Gastroesophageal sphincter (tissue), 4 donors: ENCODE measurements at regions not wholly inside any gene's neighbourhood (a gene's known extent, or its start where the extent isn't known, plus 50 kb on each side); places are given as distances from the start of the nearest gene placed in this dataset.
"Not testable (repeated sequence)": the region's sequence is repeated elsewhere in the genome, so short reads cannot be mapped to it uniquely, and the experiment has no call there.

Source experiments
- ATAC-seq: fragments of 150-250 bp; one replicate; pipeline ENCODE4 v1.9.1; 2016; ENCODE audit warnings: mild to moderate bottlenecking, moderate library complexity
- H3K27ac ChIP-seq, 4 donors: fragments of 200-600 bp; sonication (generic) in 3 of 4; 1 replicate in 3 of 4; 2 replicates in 1 of 4; pipeline ENCODE4 v1.5.1; 2016 to 2019
- H3K27me3 ChIP-seq: fragments of 200-600 bp; sonication (generic); one replicate; pipeline ENCODE4 v1.5.1; 2019
- H3K36me3 ChIP-seq, 2 donors: fragments of 200-600 bp; sonication (generic); one replicate each; pipeline ENCODE4 v1.5.1; 2019; ENCODE audit warnings: control low read depth in 1 of 2
- H3K4me1 ChIP-seq, 3 donors: fragments of 200-600 bp; sonication (generic); 1 replicate in 2 of 3; 2 replicates in 1 of 3; pipeline ENCODE4 v1.5.1; 2016 to 2019; ENCODE audit warnings: control low read depth in 2 of 3
- H3K4me3 ChIP-seq, 2 donors: fragments of 200-600 bp; sonication (generic); one replicate each; pipeline ENCODE4 v1.5.1; 2019; ENCODE audit warnings: mild to moderate bottlenecking in 1 of 2, moderate library complexity in 1 of 2
- H3K9me3 ChIP-seq, 3 donors: fragments of 200-600 bp; sonication (generic); one replicate each; pipeline ENCODE4 v1.5.1; 2017 to 2019; ENCODE audit warnings: control low read depth in 2 of 3
- CTCF ChIP-seq, 4 experiments: fragments of 200-600 bp in 2 of 4; fragments of 450-650 bp in 2 of 4; sonication (generic) in 1 of 4; IDR thresholded peaks; one replicate each; pipeline ENCODE4 v1.5.1; 2017 to 2019; ENCODE audit warnings: antibody characterized with exemption in 4 of 4, mild to moderate bottlenecking in 2 of 4, moderate library complexity in 2 of 4
- EP300 ChIP-seq: sonication (generic); formaldehyde crosslinking; IDR thresholded peaks from one replicate; pipeline ENCODE4 v1.6.1; 2017; ENCODE audit warnings: antibody characterized with exemption, mild to moderate bottlenecking
- POLR2A ChIP-seq, 2 donors: fragments of 450-650 bp; IDR thresholded peaks; one replicate each; pipeline ENCODE4 v1.6.1; 2017; ENCODE audit warnings: antibody characterized with exemption in 2 of 2, mild to moderate bottlenecking in 2 of 2, moderate library complexity in 1 of 2
- POLR2AphosphoS5 ChIP-seq: sonication (generic); formaldehyde crosslinking; IDR thresholded peaks from one replicate; pipeline ENCODE4 v1.6.1; 2017; ENCODE audit warnings: antibody characterized with exemption
- WGBS, 2 donors: methylation state at CpG; one replicate each; pipeline ENCODE4 v1.1.5; 2018; ENCODE audit warnings: low coverage in 1 of 2; 5-methylcytosine and 5-hydroxymethylcytosine counted together

- no peaks in the 10 kb centered on the region for H3K36me3 ChIP-seq
- no peak overlapping the region for H3K4me3 ChIP-seq
- TF ChIP-seq EP300 (no peak), CTCF (IDR thresholded peaks at IDR 0.05) (no peak), POLR2AphosphoS5 (no peak), POLR2A (IDR thresholded peaks at IDR 0.05) (no peak)
- H3K9me3 ChIP-seq: no peaks in the 10 kb centered on the region
- H3K27me3 ChIP-seq: no peaks in the 10 kb centered on the region
- 60 to 84% methylated on average over 1 of the region's 1 CpG for whole genome bisulfite sequencing, 2 donors
- H3K27ac ChIP-seq: no peak overlapping the region
- no peak for ATAC-seq
- H3K4me1 ChIP-seq: no peaks in the 10 kb centered on the region
These were observed 735.1 kb upstream of the GOT2 start for GRCh38 chr16:59469266-59469665.

- H3K27ac ChIP-seq: no peak overlapping the region
- no peaks in the 10 kb centered on the region for H3K4me1 ChIP-seq
- no peak overlapping the region for H3K4me3 ChIP-seq
- H3K27me3 ChIP-seq: no peaks in the 10 kb centered on the region
- TF ChIP-seq EP300 (no peak), POLR2AphosphoS5 (no peak), POLR2A (IDR thresholded peaks at IDR 0.05) (no peak), CTCF (IDR thresholded peaks at IDR 0.05) (no peak)
- no peak for ATAC-seq
- no peaks in the 10 kb centered on the region for H3K9me3 ChIP-seq
- no peaks in the 10 kb centered on the region for H3K36me3 ChIP-seq
These were observed 729.7 kb upstream of the GOT2 start for GRCh38 chr16:59463776-59464175.

GRCh38 chr16:59459806-59460205 lies 725.7 kb upstream of the GOT2 start:
- no peak overlapping the region for H3K27ac ChIP-seq
- H3K36me3 ChIP-seq: no peaks in the 10 kb centered on the region
- no peak overlapping the region for H3K4me3 ChIP-seq
- no peaks in the 10 kb centered on the region for H3K4me1 ChIP-seq
- ATAC-seq: no peak
- 83 to 90% methylated on average over 2 of the region's 5 CpGs for WGBS, 2 donors
- H3K27me3 ChIP-seq: no peaks in the 10 kb centered on the region
- no peaks in the 10 kb centered on the region for H3K9me3 ChIP-seq
- no peak for TF ChIP-seq EP300
- no peak for TF ChIP-seq POLR2A (IDR thresholded peaks at IDR 0.05)
- TF ChIP-seq POLR2AphosphoS5: no peak
- TF ChIP-seq CTCF (IDR thresholded peaks at IDR 0.05): no peak

GRCh38 chr16:59455497-59455896 lies 721.4 kb upstream of the GOT2 start:
- Histone ChIP-seq H3K36me3 (no peaks in the 10 kb centered on the region), H3K9me3 (peaks cover 0 to 6% (median 0%) of the 10 kb centered on the region in 3 donors), H3K4me1 (no peaks in the 10 kb centered on the region), H3K27ac (no peak overlapping the region), H3K4me3 (no peak overlapping the region), H3K27me3 (no peaks in the 10 kb centered on the region)
- no peak for TF ChIP-seq POLR2AphosphoS5
- TF ChIP-seq EP300: no peak
- TF ChIP-seq POLR2A (IDR thresholded peaks at IDR 0.05): no peak
- no peak for TF ChIP-seq CTCF (IDR thresholded peaks at IDR 0.05)
- no peak for ATAC-seq
- 83 to 100% methylated on average over 1 of the region's 1 CpG for WGBS, 2 donors

GRCh38 chr16:59450513-59450912 lies 716.4 kb upstream of the GOT2 start:
- ATAC-seq, H3K9me3 ChIP-seq: not testable (repeated sequence)
- 100% methylated on average over 1 to 2 of the region's 5 CpGs for WGBS, 2 donors

GRCh38 chr16:59440502-59440901 lies 706.4 kb upstream of the GOT2 start:
- Histone ChIP-seq H3K27me3 (no peaks in the 10 kb centered on the region), H3K36me3 (no peaks in the 10 kb centered on the region), H3K9me3 (no peaks in the 10 kb centered on the region), H3K4me1 (no peaks in the 10 kb centered on the region), H3K4me3 (no peak overlapping the region), H3K27ac (no peak overlapping the region)
- no peak for ATAC-seq
- 73 to 84% methylated on average over 2 of the region's 2 CpGs for WGBS, 2 donors
- TF ChIP-seq EP300: no peak
- no peak for TF ChIP-seq CTCF (IDR thresholded peaks at IDR 0.05)
- no peak for TF ChIP-seq POLR2A (IDR thresholded peaks at IDR 0.05)
- TF ChIP-seq POLR2AphosphoS5: no peak

More at GRCh38 chr16:59450513-59450912, 716.4 kb upstream of the GOT2 start:
- not testable (repeated sequence) for H3K4me3 ChIP-seq, H3K27ac ChIP-seq, H3K36me3 ChIP-seq, H3K27me3 ChIP-seq, H3K4me1 ChIP-seq
